DMS114 treated with DMSO at 0.1 percent for 48 hours (cell line): ENCODE measurements at regions not wholly inside any gene's neighbourhood (a gene's known extent, or its start where the extent isn't known, plus 50 kb on each side); places are given as distances from the start of the nearest gene placed in this dataset.

Experiments
- DNase-seq: peaks from one replicate; lab custom pipeline; 2025; ENCODE audit not compliant: unreplicated experiment; lab: John Stamatoyannopoulos, UW

DNA sequence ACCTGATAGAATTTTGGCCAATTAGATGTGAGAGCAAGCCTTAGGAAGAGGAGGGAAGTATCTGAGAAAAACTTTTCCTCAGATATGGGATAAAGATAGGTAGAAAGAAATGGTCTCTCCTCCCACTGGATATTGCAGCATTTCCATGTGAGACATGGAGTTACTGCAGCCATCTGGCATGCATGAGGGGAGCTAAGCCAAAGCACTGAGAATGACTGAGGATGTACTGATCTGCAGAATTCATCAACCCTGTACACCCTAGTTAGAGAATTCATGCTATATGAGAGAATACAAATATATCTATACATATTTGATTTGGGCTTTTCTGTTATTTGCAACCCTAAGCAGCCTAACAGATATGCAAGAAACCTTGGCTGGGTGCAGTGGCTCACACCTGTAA, 52.5 kb upstream of the RPL34 start:
- DNase-seq, result no peak

DNA sequence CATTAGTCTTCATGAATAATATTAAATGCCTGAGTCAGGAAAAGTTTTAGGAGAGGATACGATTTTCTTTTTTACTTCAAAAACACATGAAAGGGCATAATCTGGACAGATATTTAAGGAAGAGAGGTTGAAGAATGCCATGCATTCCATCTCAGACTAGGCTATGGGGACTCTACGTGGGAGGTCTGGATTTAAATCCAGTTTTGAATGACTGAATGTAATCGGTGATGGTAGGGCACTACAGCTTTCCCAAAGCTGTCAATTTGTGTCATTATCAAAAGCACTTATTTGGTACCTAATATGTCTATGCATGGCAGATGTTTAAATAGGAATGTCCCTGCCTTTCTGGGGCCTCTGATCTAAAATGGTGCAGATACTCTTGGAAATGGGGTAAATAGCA, 59.3 kb upstream of the RPL34 start:
- no peak for DNase-seq

DNA sequence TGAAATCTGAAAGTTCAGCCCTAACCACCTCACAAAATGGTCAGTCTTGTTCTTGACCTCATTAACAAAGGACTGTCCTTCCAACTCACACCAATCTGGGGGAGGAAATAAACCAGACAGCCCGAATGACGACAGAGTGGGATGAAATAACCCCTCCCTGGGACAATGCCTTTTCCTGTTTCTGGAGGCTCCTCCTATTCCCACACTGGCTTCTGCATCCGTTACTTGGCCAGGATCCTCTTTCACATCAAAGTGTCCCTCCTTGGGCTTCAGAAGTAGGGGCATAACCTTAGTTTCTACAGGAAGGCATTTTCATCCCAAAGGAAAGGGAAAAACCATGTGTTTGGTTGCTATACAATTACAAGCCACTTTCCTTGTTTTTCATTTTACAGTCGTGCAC, 59.8 kb upstream of the RPL34 start:
- no peak for DNase-seq

DNA sequence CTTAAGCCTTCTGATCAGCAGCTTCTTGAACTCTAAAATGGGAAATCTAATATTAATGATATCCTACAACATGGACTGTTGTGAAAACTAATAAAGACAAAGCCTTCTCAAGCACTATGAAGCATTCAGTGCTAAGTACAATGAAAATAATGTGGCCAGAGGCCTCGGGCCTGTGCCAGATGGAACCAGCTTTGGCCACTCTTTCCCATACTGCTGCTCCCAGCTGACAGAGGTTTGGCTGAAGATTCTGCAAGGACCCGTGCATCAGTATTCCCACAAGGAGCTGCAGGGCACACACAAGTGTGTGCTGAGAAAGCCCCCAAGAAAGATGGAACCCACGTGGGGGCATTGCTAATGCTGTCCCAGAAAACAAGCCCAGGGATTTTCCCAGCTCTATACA, 60.5 kb upstream of the RPL34 start:
- no peak for DNase-seq

DNA sequence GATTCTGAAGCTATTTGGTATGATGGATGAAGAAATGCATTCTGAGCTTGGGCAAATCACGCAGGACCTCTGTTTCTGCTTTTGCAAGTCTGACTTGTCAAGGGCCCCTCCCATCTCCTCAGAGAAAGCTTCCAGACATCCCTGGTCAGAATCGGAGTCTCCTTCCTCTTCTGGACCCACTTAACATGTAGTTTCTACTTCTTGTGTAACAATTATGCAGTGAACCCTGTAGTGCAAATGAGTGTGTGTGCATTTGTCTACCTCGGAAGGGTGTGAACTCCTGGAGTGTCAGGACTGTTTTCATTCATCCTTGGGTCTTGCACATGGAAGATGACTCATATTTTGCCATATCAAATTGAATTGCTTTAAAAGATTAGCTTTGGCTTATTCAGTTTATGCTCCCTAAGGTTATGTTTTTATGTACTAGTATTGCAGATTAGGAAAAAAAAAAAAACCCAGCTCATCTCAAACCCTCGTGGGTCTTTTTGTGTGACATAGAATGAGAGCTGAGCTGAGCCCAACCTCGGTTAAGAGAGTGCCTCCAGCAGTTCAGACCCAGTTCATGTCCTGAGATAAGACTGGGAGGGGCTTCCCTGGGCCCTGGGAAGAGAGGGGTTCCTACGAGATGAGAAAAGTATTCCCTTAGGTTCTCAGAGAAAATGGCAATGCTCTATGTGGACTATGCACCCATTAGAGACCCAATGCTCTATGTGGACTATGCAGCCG, 61.1 kb upstream of the RPL34 start:
- no peak for DNase-seq

DNA sequence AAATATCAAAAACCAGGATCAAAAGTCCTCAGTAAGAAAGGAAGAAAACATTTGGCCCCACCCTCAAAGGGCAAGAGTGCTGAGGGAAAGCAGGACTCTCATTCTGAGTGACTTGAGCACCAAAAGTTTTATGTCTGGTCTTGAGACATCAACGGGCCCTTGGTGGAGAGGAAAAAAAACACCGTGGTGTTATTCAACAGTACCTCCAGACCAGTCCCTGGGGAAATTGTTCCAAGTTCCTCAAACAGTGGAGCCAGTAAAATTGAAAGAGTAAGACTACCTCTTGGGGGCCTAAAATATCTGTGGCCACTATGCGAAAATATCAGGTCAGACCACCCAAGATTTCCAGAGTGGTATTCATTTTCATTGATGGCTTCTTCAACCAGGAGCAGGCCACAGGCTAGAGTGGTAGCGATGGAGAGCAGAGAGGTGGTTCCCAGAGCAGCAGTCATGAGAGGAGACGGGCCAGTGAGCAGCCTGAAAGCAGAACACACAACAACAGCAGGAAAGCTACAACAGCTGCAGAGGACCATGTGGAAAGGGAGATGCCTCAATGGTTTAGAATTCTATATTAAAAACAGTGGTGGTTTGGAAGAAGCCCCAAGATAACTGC, 63.7 kb upstream of the RPL34 start:
- no peak for DNase-seq

DNA sequence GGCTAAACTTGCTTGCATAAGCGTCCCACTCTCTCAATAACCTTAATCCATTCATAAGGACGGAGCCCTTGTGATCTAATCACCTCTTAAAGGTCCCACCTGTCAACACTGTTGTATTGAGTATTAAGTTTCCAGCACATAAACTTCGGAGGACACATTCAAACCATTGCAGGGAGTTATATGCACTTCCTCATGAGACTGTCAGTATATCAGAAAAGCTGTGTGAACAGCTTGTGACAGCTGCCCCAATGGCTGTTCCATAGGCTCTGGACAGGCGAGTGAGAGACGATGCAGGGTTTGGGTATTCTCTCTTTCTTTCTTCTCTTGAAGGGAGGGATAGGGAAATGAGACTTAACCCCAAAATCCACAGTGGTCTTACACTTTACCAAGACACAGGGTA, 64.2 kb upstream of the RPL34 start:
- no peak for DNase-seq

DNA sequence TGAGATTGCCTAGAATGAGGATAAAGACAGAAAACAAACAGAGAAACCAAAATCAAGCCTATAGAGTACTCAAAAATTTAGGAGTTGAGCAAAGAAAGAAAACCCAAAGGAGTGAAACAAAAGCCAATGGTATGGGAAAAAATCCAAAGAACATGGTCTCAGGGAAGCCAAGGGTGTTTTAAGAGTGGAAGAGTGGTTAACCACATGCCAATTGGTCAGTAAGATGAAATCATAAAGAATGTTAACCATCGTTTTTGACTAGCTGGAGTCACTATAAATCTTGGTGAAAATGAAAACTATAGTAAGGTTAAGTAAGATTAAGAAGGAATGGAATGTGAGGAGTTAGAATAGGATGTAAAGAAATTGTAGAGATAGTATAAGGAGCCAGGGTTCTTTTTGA, 64.7 kb upstream of the RPL34 start:
- no peak for DNase-seq

DNA sequence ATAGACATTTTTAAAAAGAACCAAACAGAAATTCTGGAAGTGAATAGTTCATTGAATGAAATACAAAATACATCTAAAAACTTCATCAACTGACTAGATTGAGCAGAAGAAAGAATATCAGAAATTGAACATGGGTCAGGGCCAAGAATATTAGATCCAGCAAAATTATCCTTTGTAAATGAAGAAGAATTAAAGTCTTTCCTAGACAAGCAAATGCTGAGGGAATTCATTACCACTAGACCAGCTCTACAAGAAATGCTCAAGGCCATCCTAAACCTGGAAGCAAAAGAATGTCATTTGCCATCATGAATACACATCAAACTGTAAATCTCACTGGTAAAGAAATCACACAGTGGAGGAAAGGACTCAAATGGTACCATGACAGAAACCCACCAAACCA, 72.7 kb upstream of the RPL34 start:
- DNase-seq, result no peak

DNA sequence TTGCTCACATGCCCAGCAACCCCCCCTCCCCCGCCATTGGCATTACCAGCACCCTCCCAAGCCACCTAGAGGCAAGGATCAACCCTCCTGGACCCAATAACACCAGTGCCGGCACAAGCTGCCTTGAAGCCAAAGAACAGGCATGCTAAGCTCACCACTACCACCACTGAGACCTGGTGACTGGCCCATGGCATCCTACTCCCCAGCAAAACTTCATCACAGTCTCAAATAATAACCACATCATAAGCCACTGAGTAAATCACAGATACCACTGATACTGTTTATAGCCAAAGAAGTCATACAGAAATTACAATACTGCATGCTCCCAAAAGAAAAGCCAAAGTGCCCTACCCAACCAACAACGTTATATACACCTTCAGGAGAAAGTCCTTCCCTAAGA, 73.6 kb upstream of the RPL34 start:
- DNase-seq, result no peak

- DNase-seq, result no peak
These were observed 75.9 kb upstream of the RPL34 start for GRCh38 chr4:108544481-108544880.

DNA sequence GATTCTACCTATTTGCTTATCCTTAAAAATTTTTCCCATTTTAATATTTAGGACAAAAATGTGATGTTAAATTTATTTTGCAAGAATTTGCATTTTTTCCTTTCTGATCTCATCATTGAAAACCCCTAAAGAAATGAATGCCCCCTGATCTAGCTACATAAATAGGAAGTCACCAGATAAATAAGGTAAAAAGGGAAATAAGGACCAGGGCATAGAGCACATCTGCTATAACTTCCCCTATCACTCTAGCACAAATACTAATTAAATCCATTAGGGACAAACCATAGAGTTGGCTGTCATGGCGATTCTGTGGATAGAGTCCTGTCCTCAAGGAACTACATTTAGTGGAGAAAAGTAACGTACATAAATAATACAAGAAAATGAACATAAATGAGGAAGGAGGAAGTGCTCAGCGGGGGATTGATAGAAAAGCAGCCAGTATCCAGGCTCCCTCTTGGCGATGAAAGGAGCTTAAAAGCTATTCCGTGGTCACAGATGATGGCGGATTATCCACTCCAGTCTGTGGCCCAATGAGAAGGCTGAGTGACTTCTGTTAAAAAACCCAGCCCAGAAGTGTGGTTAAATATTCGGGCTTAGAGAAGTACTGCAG, 76.9 kb upstream of the RPL34 start:
- DNase-seq, result no peak

DNA sequence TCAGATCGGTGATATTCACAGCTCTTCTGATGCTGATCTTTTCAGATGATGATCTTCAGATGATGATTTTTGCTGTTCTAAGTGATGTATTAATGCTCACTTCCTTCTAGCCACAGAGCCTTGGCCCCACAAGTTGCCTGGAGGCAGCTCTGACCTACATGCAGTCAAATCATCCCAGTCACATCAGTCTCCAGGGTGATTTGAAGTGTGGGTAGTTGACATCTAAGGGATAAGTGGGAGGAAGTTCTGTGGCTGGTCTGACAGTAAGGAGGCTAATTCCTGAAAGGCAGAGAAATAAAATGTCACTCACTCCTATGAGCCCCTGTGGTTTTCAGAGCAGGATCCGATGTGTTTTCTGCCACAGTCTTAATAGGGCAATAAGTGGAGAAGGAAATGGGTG, 79.8 kb upstream of the RPL34 start:
- no peak for DNase-seq

GRCh38 chr4:108536577-108536976, 83.8 kb upstream of the RPL34 start:
- no peak for DNase-seq

- no peak for DNase-seq
These were observed 84.6 kb upstream of the RPL34 start for GRCh38 chr4:108535757-108536156.

GRCh38 chr4:108533876-108534275, 86.5 kb upstream of the RPL34 start:
- DNase-seq, result no peak

GRCh38 chr4:108533245-108533844, 87.0 kb upstream of the RPL34 start:
- no peak for DNase-seq

- no peak for DNase-seq
These were observed 87.6 kb upstream of the RPL34 start for GRCh38 chr4:108532738-108533137.

GRCh38 chr4:108532187-108532586, 88.2 kb upstream of the RPL34 start:
- DNase-seq, result no peak

DNA sequence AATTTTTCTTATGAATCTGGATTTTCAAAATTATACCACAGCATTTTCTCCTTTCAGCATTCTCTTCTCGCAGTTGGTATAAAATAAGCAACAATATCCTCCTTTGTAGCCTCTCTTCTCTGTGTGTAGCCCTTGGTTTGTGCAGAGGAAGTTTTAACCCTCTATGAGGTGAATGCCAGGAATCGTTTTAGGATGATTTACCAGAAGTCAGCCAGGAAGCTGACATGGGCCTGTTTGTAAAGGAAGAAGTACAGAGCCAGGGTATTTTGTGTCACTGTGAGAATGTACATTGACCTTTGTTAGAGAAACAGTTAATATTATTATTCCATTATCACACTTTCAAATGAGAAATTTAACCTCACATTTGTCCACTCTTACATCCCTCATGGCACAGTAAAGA, 88.9 kb upstream of the RPL34 start:
- no peak for DNase-seq

- no peak for DNase-seq
These were observed 90.1 kb upstream of the RPL34 start for GRCh38 chr4:108529984-108530905.
